Dermis blood vessel endothelial cell (primary cell): ENCODE measurements at regions not wholly inside any gene's neighbourhood (a gene's known extent, or its start where the extent isn't known, plus 50 kb on each side); places are given as distances from the start of the nearest gene placed in this dataset.

Source experiments
- DNase-seq: peaks from one replicate; pipeline ENCODE4 v3.0.0; 2010

DNA sequence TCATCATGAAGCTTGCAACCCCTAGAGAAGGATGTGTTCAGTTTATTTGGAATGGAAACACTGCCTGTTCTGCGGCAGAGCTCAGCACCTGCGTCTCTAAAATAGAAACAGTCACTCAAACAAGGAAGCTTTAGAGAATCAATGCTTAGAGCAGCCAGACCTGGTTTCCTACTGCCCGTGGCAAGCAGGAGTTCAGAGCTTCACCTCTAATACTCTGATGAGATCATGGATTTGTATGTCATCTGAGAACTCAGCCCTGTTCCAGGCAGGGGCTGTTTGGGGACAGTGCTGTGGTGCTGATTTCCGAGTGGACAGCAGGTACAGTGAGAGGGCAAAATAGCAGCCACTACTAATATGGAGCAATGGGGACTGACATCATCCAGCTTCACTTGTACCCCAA, 236.0 kb upstream of the IRX1 start:
- DNase-seq = no peak

DNA sequence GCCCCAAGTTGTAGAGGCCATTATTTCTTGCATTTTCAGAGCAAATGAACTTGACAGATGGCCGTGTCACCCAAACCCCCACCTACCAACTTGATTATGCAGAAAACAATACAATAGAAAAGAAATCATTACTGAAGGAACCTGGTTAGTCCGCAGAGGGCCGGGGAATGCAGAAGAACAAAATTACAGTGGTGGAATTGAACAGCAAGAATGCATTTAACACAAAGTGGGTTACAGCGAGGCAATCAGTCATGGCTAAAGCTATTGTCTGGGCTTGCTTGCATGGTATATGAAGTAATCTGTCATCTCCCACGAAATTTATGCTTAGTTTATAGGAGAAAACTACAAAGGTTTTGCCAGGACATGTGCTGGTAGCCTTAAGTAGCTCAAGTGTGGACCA, 238.3 kb upstream of the IRX1 start:
- no peak for DNase-seq

DNA sequence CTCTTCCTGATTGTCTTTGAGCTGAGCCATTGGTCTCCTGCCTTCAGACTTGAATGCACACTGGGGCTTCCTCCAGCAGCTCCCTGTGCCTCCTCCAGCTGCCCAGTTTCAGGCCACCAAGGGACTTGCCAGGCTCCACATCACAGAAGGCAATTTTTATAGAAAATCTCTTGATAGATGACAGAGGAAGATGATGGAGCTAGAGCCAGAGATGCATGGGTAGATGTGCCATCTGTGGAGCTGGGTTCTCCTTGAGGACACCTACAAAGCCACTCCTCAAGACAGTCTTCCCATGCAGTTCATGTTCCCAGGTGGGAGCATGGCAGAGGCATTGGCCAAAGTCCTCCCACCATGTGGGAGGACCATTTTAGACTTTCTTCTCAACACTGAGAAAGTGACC, 239.6 kb upstream of the IRX1 start:
- DNase-seq = no peak

DNA sequence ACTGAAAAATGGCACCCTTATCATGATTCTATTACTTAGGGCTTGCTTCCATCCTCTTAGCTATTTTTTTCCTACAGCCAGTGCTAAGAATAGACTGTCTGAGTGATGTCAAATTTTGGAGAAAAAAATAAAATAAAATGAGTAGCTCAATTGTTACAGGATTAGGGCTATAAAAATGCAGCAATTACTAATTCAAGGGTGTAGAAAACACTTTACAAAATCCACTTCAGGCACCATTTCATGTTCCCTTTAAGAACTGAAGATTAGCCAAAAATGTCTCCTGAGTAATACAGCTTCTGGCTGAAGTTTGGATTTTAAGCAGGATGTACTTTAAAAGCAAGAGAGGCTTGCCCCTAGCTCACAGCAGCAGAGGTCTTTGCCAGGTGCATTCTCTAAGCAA, 240.5 kb upstream of the IRX1 start:
- DNase-seq = no peak

DNA sequence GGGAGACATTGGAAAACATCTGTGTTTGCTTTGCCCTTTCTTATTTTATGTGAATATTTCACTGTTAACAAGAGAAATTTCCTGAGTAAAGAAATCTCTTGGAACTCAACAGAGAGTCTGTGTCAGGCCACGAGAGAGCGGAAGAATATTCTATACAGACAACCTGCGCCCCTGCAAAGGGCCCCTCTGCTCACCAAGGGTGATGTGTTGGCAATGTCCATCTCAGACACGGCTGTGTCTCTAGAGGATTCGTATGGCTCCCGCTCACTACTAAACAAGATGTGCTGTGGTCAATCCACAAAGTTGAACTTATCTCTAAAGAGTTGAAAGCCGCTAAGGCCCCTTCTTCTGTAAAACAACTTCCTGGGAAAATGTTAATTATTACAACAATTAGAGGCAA, 241.0 kb upstream of the IRX1 start:
- DNase-seq = no peak

DNA sequence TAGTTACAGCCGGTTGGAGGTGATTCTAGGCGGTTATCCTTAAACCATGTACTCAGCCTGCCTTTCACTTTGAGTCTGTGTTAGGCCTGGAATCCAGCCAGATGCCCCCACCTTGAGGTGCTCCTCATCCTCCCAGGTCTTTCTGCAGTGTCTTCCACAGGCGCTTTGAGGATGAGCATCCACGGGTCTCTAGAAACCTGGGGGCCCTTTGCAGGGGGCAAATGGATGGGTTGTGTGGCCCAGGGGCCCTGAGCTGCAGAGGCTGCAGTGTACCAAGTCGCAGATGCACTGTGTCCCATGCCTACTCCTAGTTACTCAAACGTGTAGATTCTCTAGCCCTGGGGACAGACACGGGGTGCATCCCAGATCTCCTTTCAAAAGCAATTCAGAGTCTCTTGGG, 242.1 kb upstream of the IRX1 start:
- DNase-seq = no peak

DNA sequence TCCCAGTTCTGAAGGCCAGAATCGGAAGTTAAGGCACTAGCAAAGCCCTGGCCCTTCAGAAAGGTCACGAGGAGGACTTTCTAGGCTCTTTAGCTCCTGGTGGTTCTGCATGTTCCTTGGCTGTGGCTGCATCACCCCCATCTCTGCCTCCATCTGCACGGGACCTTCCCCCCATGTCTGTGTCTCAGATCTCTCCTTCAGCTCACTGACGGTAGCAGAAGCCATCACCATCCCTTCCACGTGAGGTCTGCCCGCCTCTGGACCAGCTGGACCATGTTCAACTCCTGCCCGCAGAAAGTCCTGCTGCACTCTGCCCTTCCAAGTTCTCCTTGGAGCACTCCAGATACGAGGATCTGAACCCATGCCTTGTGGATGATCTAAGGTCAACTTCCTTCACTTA, 242.9 kb upstream of the IRX1 start:
- no peak for DNase-seq

DNA sequence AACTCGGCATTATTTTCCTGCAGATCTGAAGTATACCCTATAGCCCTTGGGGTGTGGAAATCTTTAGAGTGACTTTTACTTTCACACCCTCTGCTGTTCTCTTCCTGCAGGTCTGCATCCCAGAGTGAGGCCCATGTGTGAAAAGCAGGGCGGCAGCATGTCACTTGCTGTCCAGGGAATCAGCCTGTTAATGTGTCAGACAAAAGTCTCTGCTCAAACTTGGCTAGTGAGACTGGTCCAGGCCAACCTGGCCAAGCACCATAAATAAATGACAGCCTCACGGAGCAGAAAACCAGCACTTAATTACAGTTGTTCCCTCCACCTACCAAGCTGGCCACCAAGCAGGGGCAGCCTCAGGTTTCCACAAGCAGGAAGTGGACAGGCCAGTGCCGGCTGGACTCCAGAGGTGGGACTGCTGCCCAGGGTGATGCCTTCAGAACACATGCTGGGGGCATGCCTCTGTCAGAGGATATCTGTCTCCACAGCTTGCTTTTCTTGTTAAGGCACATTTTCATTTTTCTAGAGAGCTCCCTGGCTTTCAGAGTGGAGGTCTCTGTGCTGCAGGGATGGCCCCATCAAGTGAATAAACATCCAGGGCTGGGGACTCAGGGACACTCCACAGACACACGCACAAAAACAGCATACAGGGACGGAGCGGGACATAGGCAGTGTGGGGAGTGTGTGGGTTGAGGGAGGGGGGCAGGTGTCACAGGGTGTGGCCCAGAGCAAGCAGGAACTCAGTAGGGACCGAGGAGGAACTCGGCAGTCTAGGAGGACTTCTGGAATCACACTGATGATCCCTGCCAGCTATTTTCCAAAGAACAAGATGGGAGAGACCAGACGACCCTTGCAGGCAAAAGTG, 243.8 kb upstream of the IRX1 start:
- no peak for DNase-seq

DNA sequence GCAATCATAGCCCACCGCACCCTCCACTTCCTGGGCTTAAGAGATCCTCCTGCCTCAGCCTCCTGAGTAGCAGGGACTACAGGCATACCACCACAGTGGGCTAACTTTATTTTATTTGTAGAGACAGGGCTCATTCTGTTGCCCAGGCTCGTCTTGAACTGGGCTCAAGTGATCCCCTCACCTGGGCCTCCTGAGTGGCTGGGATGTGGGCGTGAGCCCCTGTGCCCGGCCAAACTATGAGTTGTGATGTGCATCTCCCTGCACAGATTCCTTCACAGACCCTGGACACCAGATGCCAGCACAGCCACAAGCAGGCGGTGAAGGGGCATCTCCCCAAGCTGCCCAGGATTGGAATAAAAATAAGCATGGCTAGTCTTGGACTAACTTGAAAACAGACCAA, 244.9 kb upstream of the IRX1 start:
- DNase-seq = no peak

DNA sequence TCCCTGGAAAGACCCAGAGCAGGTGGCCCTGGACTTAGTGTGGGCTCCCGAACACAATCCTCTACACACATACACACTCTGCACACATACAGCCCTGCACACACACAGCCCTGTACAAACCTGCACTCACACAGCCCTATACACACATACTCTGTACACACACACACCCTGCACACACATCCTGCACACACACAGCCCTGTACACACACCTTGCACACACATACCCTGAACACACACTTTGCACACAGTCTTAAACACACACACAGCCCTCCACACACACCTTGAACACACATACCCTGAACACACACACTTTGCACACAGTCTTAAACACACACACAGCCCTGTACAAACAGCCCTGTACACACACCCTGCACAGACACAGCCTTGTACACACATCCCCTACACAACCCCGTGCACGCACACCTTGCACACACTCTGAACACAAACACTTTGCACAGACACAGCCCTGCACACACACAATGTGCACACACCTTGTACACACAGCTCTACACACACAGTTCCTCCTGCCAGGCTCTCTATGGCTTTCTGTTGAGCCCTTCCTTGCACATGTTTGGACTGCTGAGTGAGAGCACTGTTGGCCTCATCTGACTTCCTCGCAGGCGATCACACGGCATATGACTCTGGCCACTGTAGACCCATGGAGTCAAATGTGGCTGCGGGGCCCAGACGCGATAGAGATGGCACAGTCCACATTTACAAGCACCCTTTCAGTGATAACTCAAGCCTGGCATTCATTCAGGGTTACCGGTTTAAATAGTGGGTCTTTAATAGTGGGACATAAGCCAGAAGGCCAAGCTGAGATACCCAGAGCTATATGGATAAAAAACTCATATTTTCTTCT, 245.7 kb upstream of the IRX1 start:
- no peak for DNase-seq

DNA sequence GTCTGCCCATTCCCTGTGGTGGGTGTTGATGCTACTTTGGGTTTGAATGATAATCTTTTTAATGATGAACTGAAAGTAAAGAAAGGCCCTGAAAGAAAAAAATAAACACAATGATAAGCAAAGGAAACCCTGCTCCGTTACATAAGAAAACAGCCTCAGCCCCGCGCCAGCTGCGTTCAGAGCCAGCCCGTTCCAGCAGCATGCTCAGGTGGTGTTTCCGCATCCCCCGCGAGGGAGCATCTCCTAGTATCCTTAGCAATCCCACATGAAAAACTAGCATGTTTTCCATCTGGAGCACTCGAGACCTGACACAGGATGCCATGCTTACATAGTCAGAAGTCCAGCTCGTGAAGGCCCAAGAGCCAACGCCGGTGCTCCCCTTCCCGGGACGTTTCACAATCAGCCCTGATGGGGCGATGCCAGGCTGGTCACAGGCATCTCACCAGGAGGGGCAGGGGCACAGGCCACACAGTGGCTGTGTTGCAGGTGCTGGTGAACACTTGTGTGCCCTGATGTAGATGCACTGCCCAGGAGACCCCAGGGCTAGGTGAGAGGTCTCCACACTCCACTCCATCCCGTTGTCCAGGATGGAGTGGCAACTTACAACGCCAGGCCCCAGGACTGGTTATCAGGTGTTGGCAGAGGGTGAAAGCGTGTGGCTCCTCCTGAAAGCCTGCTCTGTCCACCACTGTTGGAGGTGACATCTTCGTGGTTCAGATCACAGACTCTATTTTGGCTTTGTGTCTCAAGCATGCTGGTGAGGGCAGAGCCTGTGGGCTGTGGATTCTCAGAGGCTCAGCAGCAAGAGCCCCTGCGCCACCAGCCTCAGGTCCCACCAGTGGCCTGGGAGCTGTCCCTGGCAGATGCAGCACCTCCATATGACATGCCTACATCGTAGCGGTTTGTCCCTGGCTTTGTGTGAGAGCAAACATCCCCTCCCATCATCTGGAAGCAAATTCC, 246.8 kb upstream of the IRX1 start:
- DNase-seq = no peak

DNA sequence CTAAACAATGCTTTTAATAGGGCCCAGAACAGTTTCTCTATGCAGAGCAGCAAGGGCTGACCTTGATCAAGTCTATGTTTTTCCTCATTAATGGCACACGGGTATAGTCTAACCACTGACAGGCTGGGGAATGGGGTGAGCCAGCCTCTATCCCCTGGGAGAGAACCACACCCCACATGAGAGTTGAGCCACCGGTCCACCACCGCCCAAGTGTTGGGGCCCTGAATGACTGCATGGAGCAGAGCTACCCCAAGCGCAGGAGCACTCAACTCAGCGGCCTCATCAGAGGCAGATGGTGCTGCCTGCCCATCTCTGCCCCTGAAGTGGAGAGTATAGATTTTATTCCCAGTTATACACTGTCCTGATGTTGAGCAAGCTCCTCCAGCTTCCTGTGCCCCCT, 247.9 kb upstream of the IRX1 start:
- DNase-seq = no peak

DNA sequence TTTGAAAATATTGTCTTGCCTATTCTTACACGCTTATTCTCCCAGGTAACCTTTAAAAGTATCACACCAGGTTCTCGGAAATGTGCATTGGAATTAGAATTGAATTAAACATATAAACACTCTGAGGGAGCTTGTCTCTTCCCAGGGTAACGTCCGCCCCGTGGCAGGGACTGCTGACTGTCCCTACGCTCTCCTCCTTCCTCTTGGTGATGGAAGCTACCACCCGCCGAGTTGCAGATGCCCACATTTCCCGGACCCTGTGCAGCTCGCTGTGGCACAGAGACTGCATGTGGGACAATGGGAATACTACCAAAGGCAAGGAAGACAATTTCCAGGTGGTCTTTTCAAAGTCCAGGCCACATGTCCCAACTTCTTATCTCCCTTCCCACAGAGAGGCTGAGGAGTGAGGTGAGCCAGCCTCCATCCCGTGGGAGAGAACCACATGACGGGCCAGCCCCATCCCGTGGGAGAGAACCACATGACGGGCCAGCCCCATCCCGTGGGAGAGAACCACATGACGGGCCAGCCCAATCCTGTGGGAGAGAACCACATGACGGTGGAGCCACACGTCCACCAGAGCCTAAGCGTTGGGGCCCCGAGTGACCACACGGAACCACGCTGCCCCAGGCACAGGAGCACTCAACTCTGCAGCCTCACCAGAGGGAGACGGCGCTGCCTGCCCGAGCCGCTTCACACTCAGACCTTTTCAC, 249.4 kb upstream of the IRX1 start:
- no peak for DNase-seq

DNA sequence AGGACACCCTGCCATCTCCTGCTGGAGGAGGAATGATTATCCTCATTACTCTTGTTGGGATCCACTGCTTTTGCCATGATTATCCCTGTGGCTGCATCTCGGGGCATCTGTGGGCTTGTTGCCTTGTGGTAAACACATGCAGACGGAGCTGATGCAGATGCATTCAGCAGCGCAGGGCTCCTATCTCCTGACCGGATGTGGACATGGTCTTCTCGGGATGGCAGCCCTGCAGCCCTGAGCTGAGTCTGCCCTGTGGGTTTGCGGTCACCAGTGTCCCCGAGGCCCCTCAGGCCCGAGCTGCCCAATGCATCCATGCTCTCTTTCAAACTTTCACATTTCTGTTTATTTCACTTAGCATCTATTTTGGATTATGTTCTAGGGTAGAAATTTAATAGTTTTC, 250.4 kb upstream of the IRX1 start:
- DNase-seq = no peak

DNA sequence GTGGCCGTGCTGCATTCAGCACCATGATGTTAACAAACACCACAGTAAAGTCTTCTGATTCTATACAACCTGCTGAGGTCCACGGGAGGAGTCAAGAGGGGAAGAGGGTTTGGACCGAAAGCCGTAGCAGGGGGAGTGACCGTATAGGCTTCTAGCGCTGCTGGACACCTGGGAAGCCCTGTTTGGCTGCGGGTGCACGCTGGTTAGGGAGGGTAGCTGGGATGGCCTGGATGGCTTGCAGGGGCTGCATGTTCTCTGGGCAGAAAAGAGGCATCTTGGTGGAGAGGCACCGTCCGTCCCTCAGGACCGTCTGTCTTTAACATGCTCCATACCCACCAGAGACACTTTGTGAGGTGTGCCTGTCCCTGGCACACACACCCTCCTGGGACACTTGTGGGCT, 251.0 kb upstream of the IRX1 start:
- DNase-seq = no peak

DNA sequence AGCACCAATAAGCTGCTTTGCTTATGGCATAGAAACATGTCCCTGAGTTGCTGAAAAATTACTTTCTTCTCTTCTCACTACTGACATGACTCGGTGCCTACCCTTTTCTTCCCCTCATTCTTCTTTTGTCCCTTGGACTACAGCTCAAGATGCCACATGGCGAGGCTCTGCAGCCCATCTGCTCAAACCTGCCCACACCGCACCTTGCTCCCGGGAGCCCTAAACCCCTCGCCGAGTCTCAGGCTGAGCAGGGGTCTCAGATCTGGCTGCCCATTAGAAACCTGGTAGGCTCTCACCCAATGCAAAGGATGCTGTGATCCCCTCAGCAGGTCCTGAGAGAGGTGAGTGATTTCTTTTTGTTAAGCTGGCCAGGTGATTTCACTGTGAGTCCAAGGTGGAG, 251.7 kb upstream of the IRX1 start:
- no peak for DNase-seq

DNA sequence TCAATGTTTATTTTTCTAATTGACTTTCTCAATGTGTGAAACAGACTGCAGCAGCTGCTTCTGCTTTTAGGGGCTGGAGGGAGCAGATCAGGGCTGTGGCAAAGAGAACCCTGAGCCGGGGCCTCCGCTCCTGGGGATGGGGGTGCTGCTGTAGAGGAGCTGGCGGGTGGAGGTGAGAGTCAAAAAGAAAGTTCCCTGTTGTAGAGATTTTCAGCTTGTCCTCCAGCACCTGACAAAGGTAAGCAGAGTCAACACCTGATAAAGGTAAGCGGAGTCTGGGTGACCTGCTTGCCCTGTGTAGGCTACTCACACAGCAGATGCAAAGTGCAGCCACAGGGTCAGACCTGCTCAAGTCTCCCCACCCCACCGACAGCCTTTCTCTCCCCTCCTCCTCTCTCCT, 252.4 kb upstream of the IRX1 start:
- DNase-seq = no peak

DNA sequence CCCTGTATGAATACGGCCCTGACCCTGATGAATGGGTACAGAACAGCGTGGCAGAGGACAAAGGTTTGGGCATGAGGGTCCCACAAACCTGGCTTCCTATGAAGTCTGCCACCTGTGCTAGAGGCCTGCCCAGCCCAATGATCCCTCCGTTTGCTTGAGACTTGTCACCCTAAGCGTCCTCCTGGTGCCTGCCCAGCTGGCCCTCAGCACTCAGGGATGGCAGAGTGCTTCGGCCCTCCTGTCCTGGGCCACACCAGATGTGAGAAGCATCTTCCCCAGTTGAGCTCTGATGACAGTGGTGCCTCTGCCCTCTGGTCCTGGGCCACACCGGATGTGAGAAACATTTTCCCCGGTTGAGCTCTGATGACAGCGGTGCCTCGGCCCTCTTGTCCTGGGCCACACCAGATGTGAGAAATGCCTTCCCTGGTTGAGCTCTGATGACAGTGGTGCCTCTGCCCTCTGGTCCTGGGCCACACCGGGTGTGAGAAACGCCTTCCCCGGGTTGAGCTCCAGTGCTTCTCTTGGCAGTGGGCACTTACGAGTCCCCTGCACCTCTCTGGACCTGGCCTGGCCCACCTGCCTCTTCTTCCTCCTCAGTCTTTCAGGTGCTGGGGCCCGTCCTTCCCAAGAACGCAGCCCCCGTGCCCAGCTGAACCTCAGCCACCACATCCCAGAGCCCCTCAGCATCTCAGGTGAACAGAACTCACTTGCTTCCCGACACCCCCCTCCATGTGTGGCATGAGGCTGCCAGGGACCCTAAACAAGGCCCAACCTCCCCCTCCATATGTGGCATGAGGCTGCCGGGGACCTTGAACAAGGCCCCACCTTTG, 253.1 kb upstream of the IRX1 start:
- no peak for DNase-seq

DNA sequence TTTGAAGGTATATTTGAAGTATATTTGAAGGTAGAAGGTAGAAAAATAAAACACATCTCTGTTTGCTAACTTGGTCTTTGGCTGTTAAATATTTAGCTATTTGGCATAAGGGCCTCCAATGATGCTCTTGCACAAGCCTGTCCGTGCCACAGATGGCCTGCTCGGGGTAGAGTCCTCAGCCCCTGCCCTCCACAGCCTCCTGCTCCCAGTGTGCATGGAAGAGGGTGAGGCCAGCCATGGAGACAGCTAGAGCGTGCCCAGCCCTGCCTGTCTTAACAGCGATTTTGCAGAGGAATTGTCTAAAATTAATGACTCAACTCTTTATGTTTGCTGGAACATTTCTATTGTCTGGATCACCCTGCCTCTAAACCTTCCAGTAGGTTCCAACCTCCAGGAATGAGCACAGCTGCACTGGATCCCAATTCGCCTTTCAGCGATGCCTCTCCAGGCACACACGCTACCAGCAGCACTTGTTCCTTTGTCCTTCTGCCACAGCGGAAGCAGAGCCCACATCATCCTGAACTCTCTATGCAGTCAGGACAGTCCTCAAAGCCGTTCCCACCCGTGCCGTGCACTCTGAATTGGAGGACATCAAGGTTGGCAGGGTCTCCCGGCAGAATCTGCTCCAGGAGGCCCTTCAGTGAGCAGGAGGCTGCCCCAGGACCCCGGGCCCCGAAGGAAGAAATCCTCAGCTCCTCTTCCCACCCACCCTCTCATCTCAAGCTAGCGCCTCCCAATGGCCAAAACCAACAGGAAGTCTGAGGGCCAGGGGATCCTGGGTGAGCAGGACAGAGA, 254.0 kb upstream of the IRX1 start:
- no peak for DNase-seq

DNA sequence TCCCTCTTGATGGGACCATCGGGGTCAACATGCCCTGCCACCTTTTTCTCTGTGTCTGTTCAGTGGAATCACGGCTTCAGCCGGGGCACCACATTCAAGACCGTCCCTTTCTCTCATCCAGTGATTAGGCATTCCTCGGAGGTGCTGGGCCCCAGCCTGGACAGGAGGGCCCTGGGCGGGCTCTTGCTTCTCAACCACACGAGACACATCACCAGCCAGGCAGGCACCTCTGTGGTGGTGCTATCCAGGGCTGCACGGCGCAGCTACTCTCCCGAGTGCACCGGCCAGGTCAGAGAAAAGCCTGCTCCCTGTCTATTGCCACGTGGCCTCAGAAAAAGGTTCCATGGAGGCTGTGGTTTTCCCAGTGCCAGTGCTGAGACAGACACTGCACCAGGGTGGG, 255.2 kb upstream of the IRX1 start:
- DNase-seq = no peak

DNA sequence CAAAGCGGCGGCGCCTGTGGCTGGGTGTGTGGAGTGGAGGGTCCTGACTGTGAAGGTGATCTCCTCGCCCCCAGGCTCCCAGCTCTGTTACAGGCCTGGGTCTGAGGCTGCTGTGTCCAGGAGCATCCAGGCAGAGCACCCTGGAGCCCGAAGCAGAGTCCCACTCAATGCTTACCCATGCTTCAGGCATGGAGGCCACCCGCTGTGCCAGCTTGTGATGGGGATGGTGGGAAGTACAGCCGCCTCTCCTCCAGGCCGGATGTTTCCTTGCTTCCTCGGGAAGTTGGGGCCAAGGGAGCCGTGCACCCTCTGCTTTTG, 255.9 kb upstream of the IRX1 start:
- no peak for DNase-seq
